ENCODE measurements at regions not wholly inside any gene's neighbourhood (a gene's known extent, or its start where the extent isn't known, plus 50 kb on each side); places are given as distances from the start of the nearest gene placed in this dataset.

- DNase-seq (ENCODE audit: low read depth) (no peak), FAIRE-seq (no peak)
- TF ChIP-seq CTCF (IDR thresholded peaks at IDR 0.05; ENCODE audit: insufficient read depth, low read length, severe bottlenecking): no peak
- no peaks in the 10 kb centered on the region for H3K36me3 ChIP-seq (ENCODE audit: control insufficient read depth, insufficient read depth, low read length)
- H3K27me3 ChIP-seq (ENCODE audit: control insufficient read depth, insufficient read depth, low read length): no peaks in the 10 kb centered on the region
- H3K4me3 ChIP-seq (ENCODE audit: low read depth, low read length): no peak overlapping the region
Measured at GRCh38 chr3:188080091-188080490, 73.9 kb upstream of the LPP start.

- no peaks in the 10 kb centered on the region for H3K36me3 ChIP-seq (ENCODE audit: control insufficient read depth, insufficient read depth, low read length)
- no peak overlapping the region for H3K4me3 ChIP-seq (ENCODE audit: low read depth, low read length)
- TF ChIP-seq CTCF (IDR thresholded peaks at IDR 0.05; ENCODE audit: insufficient read depth, low read length, severe bottlenecking): no peak
- DNase-seq (ENCODE audit: low read depth) (no peak), FAIRE-seq (no peak)
- H3K27me3 ChIP-seq (ENCODE audit: control insufficient read depth, insufficient read depth, low read length): no peaks in the 10 kb centered on the region
Measured at GRCh38 chr3:188082031-188082430, 71.9 kb upstream of the LPP start.

GRCh38 chr3:188082450-188082849 lies 71.5 kb upstream of the LPP start:
- H3K4me3 ChIP-seq (ENCODE audit: low read depth, low read length): no peak overlapping the region
- FAIRE-seq (no peak), DNase-seq (ENCODE audit: low read depth) (no peak)
- no peaks in the 10 kb centered on the region for H3K27me3 ChIP-seq (ENCODE audit: control insufficient read depth, insufficient read depth, low read length)
- TF ChIP-seq CTCF (IDR thresholded peaks at IDR 0.05; ENCODE audit: insufficient read depth, low read length, severe bottlenecking): no peak
- H3K36me3 ChIP-seq (ENCODE audit: control insufficient read depth, insufficient read depth, low read length): no peaks in the 10 kb centered on the region

- no peak for TF ChIP-seq CTCF (IDR thresholded peaks at IDR 0.05; ENCODE audit: insufficient read depth, low read length, severe bottlenecking)
- no peak for DNase-seq (ENCODE audit: low read depth)
- FAIRE-seq: no peak
- Histone ChIP-seq H3K27me3 (ENCODE audit: control insufficient read depth, insufficient read depth, low read length) (no peaks in the 10 kb centered on the region), H3K36me3 (ENCODE audit: control insufficient read depth, insufficient read depth, low read length) (no peaks in the 10 kb centered on the region), H3K4me3 (ENCODE audit: low read depth, low read length) (no peak overlapping the region)
Measured at GRCh38 chr3:188083011-188083410, 70.9 kb upstream of the LPP start.

GRCh38 chr3:188084752-188085583 lies 69.0 kb upstream of the LPP start:
- no peak for DNase-seq (ENCODE audit: low read depth)
- FAIRE-seq: peak; percentile 32
- TF ChIP-seq CTCF (IDR thresholded peaks at IDR 0.05; ENCODE audit: insufficient read depth, low read length, severe bottlenecking): no peak
- no peaks in the 10 kb centered on the region for H3K36me3 ChIP-seq (ENCODE audit: control insufficient read depth, insufficient read depth, low read length)
- H3K27me3 ChIP-seq (ENCODE audit: control insufficient read depth, insufficient read depth, low read length): no peaks in the 10 kb centered on the region
- H3K4me3 ChIP-seq (ENCODE audit: low read depth, low read length): no peak overlapping the region
